K562 (cell line): ENCODE measurements at regions not wholly inside any gene's neighbourhood (a gene's known extent, or its start where the extent isn't known, plus 50 kb on each side); places are given as distances from the start of the nearest gene placed in this dataset.

Source experiments
- ATAC-seq: fragments of 200-7000 bp; cut with Tn5 transposase; 3 replicates; pipeline ENCODE4 v1.9.1; 2020; ENCODE audit warnings: moderate library complexity
- BruUV-seq: library from RNA; stranded (reverse); fragments of 400-500 nt; replicated peaks from 2 replicates; lab custom pipeline; 2021; lab: Mats Ljungman, UMichigan
- CTCF ChIA-PET: fragments of 300-600 bp; formaldehyde crosslinking; extraction: SDS; loops from one replicate; lab custom pipeline; 2021; ENCODE audit warnings: low intra/inter-chr PET ratio; lab: Yijun Ruan, JAX
- POLR2A ChIA-PET: fragments of 300-600, 350-650 bp; sonication (Branson Sonifier 250); formaldehyde crosslinking; extraction: SDS; loops from one replicate; lab custom pipeline; 2021; ENCODE audit warnings: antibody characterized with exemption, inconsistent platforms; lab: Yijun Ruan, JAX
- DNase-seq, 4 experiments: peaks; one replicate each; pipeline versions ENCODE4 v3.0.0 to v3.0.0-alpha.2; 2011 to 2018; ENCODE audit warnings: low spot score in 3 of 4, mixed read lengths in 3 of 4; ENCODE audit errors: extremely low read depth in 1 of 4
- FAIRE-seq: peaks from 2 replicates; lab custom pipeline; 2011; peaks lifted over from hg19 to GRCh38; lab: Jason Lieb, UNC
- H2AFZ ChIP-seq: 2 replicates; pipeline ENCODE4 v1.6.0; 2011; ENCODE audit warnings: low read depth, low read length, control low read depth, inconsistent platforms
- H3K27ac ChIP-seq: fragments of 200-600 bp; 3 replicates; pipeline ENCODE4 v1.8.0; 2011; ENCODE audit warnings: low read depth, mild to moderate bottlenecking, control low read depth, inconsistent platforms, low read length, moderate library complexity, mixed read lengths; ENCODE audit errors: extremely low read depth
- H3K27me3 ChIP-seq, 2 experiments: fragments of 300-600 bp in 1 of 2; 2 replicates in 1 of 2; 3 replicates in 1 of 2; pipeline versions ENCODE4 v1.6.0 to v1.8.0; 2011; ENCODE audit warnings: inconsistent platforms in 2 of 2, low read length in 2 of 2, mild to moderate bottlenecking in 1 of 2, mixed read lengths in 1 of 2, moderate library complexity in 1 of 2; ENCODE audit not compliant: control insufficient read depth in 2 of 2, insufficient read depth in 2 of 2
- H3K36me3 ChIP-seq: fragments of 300-600 bp; 3 replicates; pipeline ENCODE4 v1.8.0; 2011; ENCODE audit warnings: mild to moderate bottlenecking, low read length, inconsistent platforms; ENCODE audit not compliant: control insufficient read depth, insufficient read depth
- H3K4me1 ChIP-seq, 2 experiments: fragments of 200-600 bp in 1 of 2; replicated peaks in 1 of 2; 2 replicates in 1 of 2; 3 replicates in 1 of 2; pipeline versions ENCODE4 v1.5.1 to v1.8.0; 2011; ENCODE audit warnings: inconsistent platforms in 2 of 2, low read length in 2 of 2, mild to moderate bottlenecking in 1 of 2, mixed read lengths in 1 of 2, moderate library complexity in 1 of 2; ENCODE audit not compliant: control insufficient read depth in 2 of 2, insufficient read depth in 2 of 2
- H3K4me2 ChIP-seq: 2 replicates; pipeline ENCODE4 v1.6.1; 2011; ENCODE audit warnings: low read length, control low read depth, inconsistent platforms, mixed read lengths; ENCODE audit not compliant: insufficient read depth
- H3K4me3 ChIP-seq: fragments of 200-600 bp; sonication (generic), shearing (Covaris generic); 2 replicates; pipeline ENCODE4 v1.5.1; 2016; ENCODE audit warnings: control low read depth, inconsistent platforms
- H3K79me2 ChIP-seq: fragments of 200-600 bp; 3 replicates; pipeline ENCODE4 v1.8.0; 2011; ENCODE audit warnings: low read length, inconsistent platforms; ENCODE audit not compliant: control insufficient read depth, insufficient read depth
- H3K9ac ChIP-seq, 2 experiments: 2 replicates each; pipeline versions ENCODE4 v1.6.0 to v1.6.1; 2011; ENCODE audit warnings: low read depth in 2 of 2, low read length in 2 of 2, control low read depth in 1 of 2, inconsistent platforms in 1 of 2, mild to moderate bottlenecking in 1 of 2, mixed read lengths in 1 of 2; ENCODE audit not compliant: insufficient read depth in 1 of 2
- H3K9me1 ChIP-seq: one replicate; pipeline ENCODE4 v1.6.0; 2011; ENCODE audit warnings: inconsistent platforms, mild to moderate bottlenecking, low read length, moderate library complexity; ENCODE audit not compliant: control insufficient read depth, insufficient read depth
- H3K9me3 ChIP-seq: replicated peaks from 2 replicates; pipeline ENCODE4 v1.5.1; 2011; ENCODE audit warnings: low read depth, low read length, inconsistent platforms; ENCODE audit not compliant: control insufficient read depth, insufficient read depth
- H4K20me1 ChIP-seq: replicated peaks from 2 replicates; pipeline ENCODE4 v1.6.1; 2011; ENCODE audit warnings: low read length, inconsistent platforms, mixed read lengths; ENCODE audit not compliant: control insufficient read depth, insufficient read depth
- C11orf30 ChIP-seq: fragments of 450-650 bp; IDR thresholded peaks from 2 replicates; pipeline ENCODE4 v1.6.1; 2016; ENCODE audit warnings: low read depth, mild to moderate bottlenecking
- CBX3 ChIP-seq, 2 experiments: IDR thresholded peaks; 1 replicate in 1 of 2; 2 replicates in 1 of 2; pipeline ENCODE4 v1.6.1; 2012; ENCODE audit warnings: inconsistent platforms in 2 of 2, low read length in 2 of 2, borderline replicate concordance in 1 of 2, control low read depth in 1 of 2
- CHAMP1 ChIP-seq: fragments of 450-650 bp; IDR thresholded peaks from 2 replicates; pipeline ENCODE4 v1.6.1; 2016; ENCODE audit warnings: mild to moderate bottlenecking
- CHD1 ChIP-seq: fragments of 200-600 bp; sonication (generic); IDR thresholded peaks from one replicate; pipeline ENCODE4 v1.6.1; 2012; ENCODE audit warnings: mild to moderate bottlenecking, moderate library complexity, low read length, inconsistent platforms
- ELF2 ChIP-seq: fragments of 250-450 bp; sonication (Bioruptor Pico); IDR thresholded peaks from 2 replicates; pipeline ENCODE4 v1.5.0; 2021; ENCODE audit warnings: mild to moderate bottlenecking
- HMGN3 ChIP-seq: IDR thresholded peaks from 2 replicates; pipeline ENCODE4 v1.6.1; 2011; ENCODE audit warnings: borderline replicate concordance, low read depth, mild to moderate bottlenecking, mixed read lengths, low read length; ENCODE audit not compliant: insufficient read length; ENCODE audit errors: extremely low read depth
- MAZ ChIP-seq, 2 experiments: fragments of 450-650 bp in 1 of 2; sonication (generic) in 1 of 2; formaldehyde crosslinking; IDR thresholded peaks in 1 of 2; conservative IDR thresholded peaks in 1 of 2; 2 replicates each; pipeline versions ENCODE4 v1.4.0 to v1.5.0; 2020; ENCODE audit warnings: mild to moderate bottlenecking in 1 of 2, missing genetic modification reagents in 1 of 2
- NCOA1 ChIP-seq: fragments of 450-650 bp; IDR thresholded peaks from 2 replicates; pipeline ENCODE4 v1.6.1; 2016; ENCODE audit warnings: low read depth
- NR4A1 ChIP-seq, 2 experiments: fragments of 250-450 bp in 1 of 2; fragments of 450-650 bp in 1 of 2; sonication (Bioruptor Pico) in 1 of 2; IDR thresholded peaks; 2 replicates each; pipeline versions ENCODE4 v1.4.0 to v1.6.1; 2016 to 2020; ENCODE audit warnings: mild to moderate bottlenecking in 2 of 2, missing compliant biosample characterization in 1 of 2, missing genetic modification characterization in 1 of 2, moderate library complexity in 1 of 2
- RBM39 ChIP-seq: fragments of 200-400 bp; formaldehyde crosslinking; optimal IDR thresholded peaks from 2 replicates; pipeline ENCODE3; 2018; ENCODE audit warnings: low read depth, low read length
- SREBF1 ChIP-seq: fragments of 150-350 bp; IDR thresholded peaks from 2 replicates; pipeline ENCODE4 v1.6.1; 2014; ENCODE audit warnings: antibody characterized with exemption, low read depth, low read length, borderline replicate concordance
- ZBTB17 ChIP-seq: fragments of 450-650 bp; formaldehyde crosslinking; IDR thresholded peaks from 2 replicates; pipeline ENCODE4 v1.4.0; 2020; ENCODE audit warnings: mild to moderate bottlenecking
- ZNF384 ChIP-seq: IDR thresholded peaks from 2 replicates; pipeline ENCODE4 v1.6.1; 2012; ENCODE audit warnings: low read depth, low read length, improper control_type of control experiment
- whole genome bisulfite sequencing: fragments of 100-300 bp; shearing (Covaris generic); methylation state at CpG from one replicate; pipeline ENCODE4 v1.1.6; 2016; ENCODE audit warnings: low coverage, mixed read lengths; ENCODE audit not compliant: insufficient coverage; ENCODE audit errors: missing lambda C conversion rate; 5-methylcytosine and 5-hydroxymethylcytosine counted together
- in situ Hi-C: fragments of 300-500 bp; cut with MboI; formaldehyde crosslinking; loops from 4 replicates; pipeline ENCODE4 v1.15.0; 2018; ENCODE audit warnings: inconsistent platforms, mixed read lengths
- intact Hi-C: fragments of 100-400 bp; cut with micrococcal nuclease; formaldehyde crosslinking; loops from 2 replicates; pipeline ENCODE4 v1.14.2; 2022
- TF ChIP-seq, protein P1 (sequence below), 2 experiments: fragments of 450-650 bp in 1 of 2; sonication (generic) in 1 of 2; formaldehyde crosslinking; conservative IDR thresholded peaks; 2 replicates each; pipeline versions ENCODE4 v1.4.0 to v1.8.1; 2020 to 2022; ENCODE audit warnings: mild to moderate bottlenecking in 1 of 2, missing genetic modification reagents in 1 of 2

GRCh38 chr12:89258240-89258969 lies 93.9 kb downstream of the DUSP6 start:
- Histone ChIP-seq H3K27me3 (no peaks in the 10 kb centered on the region), H3K4me1 (no peaks in the 10 kb centered on the region), H3K4me3 (no peak overlapping the region), H4K20me1 (no peaks in the 10 kb centered on the region), H3K9ac (no peak overlapping the region), H3K4me2 (no peak overlapping the region), H2AFZ (no peak overlapping the region), H3K27ac (no peak overlapping the region), H3K9me1 (no peaks in the 10 kb centered on the region), H3K9me3 (no peaks in the 10 kb centered on the region), H3K36me3 (no peaks in the 10 kb centered on the region), H3K79me2 (no peaks in the 10 kb centered on the region)
- BruUV-seq = no TSS peak
- no peak for ATAC-seq
- WGBS = 4% methylated on average over 5 of the region's 5 CpGs
- intact Hi-C loops = no loop called here
- no peak for DNase-seq
- CTCF ChIA-PET = no interaction called here
- FAIRE-seq = no peak
- POLR2A ChIA-PET = interaction anchor here (0.9 kb wide), 1 partner anchor 8 kb away, joined by 3 read pairs; no protein-coding TSS in a partner anchor
- in situ Hi-C loops = no loop called here
- no peak for TF ChIP-seq ZNF384
- TF ChIP-seq NR4A1 (CRISPR knock-in tag; IDR thresholded peaks at IDR 0.05) = no peak
- TF ChIP-seq NR4A1 (tag; IDR thresholded peaks at IDR 0.05) = 0 out of 2 replicates have a peak, but pooled peaks have one; percentile 23
- TF ChIP-seq SREBF1 = no peak
- TF ChIP-seq NCOA1 = no peak
- no peak for TF ChIP-seq CBX3 (IDR thresholded peaks at IDR 0.05; ENCODE audit: borderline replicate concordance in 1 of 2, low read length in 2 of 2)
- TF ChIP-seq, protein P1, sequence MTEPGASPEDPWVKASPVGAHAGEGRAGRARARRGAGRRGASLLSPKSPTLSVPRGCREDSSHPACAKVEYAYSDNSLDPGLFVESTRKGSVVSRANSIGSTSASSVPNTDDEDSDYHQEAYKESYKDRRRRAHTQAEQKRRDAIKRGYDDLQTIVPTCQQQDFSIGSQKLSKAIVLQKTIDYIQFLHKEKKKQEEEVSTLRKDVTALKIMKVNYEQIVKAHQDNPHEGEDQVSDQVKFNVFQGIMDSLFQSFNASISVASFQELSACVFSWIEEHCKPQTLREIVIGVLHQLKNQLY (CRISPR knock-in tag; conservative IDR thresholded peaks at IDR 0.05) = no peak
- TF ChIP-seq CHD1 = no peak
- TF ChIP-seq ZBTB17 (CRISPR knock-in tag) = no peak
- no peak for TF ChIP-seq ELF2 (CRISPR knock-in tag)
- no peak for TF ChIP-seq RBM39
- no peak for TF ChIP-seq C11orf30
- TF ChIP-seq HMGN3 = no peak
- no peak for TF ChIP-seq MAZ (CRISPR knock-in tag; conservative IDR thresholded peaks at IDR 0.05 in 1 of 2, IDR thresholded peaks at IDR 0.05 in 1 of 2)
- TF ChIP-seq CHAMP1 = no peak
